H1 (cell line): ENCODE measurements at regions not wholly inside any gene's neighbourhood (a gene's known extent, or its start where the extent isn't known, plus 50 kb on each side); places are given as distances from the start of the nearest gene placed in this dataset.

Experiments used
- CTCF ChIA-PET: fragments of 300-600 bp; sonication (Branson Sonifier 250); formaldehyde crosslinking; loops from one replicate; lab custom pipeline; 2021; ENCODE audit not compliant: partially characterized antibody; lab: Charles Lee
- POLR2A ChIA-PET: fragments of 300-600 bp; sonication (Branson Sonifier 250); formaldehyde crosslinking; loops from one replicate; lab custom pipeline; 2021; ENCODE audit warnings: inconsistent platforms; ENCODE audit not compliant: partially characterized antibody; lab: Charles Lee
- DNase-seq, 2 experiments: peaks; one replicate each; pipeline versions ENCODE4 v3.0.0 to v3.0.0-alpha.2; 2010 to 2022; ENCODE audit warnings: low spot score in 2 of 2, low read depth in 1 of 2, mixed read lengths in 1 of 2
- FAIRE-seq: peaks from 2 replicates; lab custom pipeline; 2011; peaks lifted over from hg19 to GRCh38; lab: Jason Lieb, UNC
- H2AFZ ChIP-seq: 2 replicates; pipeline ENCODE4 v1.8.1; 2012; ENCODE audit warnings: low read length, inconsistent platforms
- H2AK5ac ChIP-seq: 2 replicates; pipeline ENCODE4 v1.6.1; 2013; ENCODE audit warnings: low read depth, low read length
- H2BK120ac ChIP-seq: replicated peaks from 2 replicates; pipeline ENCODE3; 2013; ENCODE audit warnings: low read depth, low read length, inconsistent platforms
- H2BK12ac ChIP-seq: 2 replicates; pipeline ENCODE4 v1.6.1; 2013; ENCODE audit warnings: low read depth, low read length
- H2BK15ac ChIP-seq: 2 replicates; pipeline ENCODE4 v1.6.1; 2013; ENCODE audit warnings: low read length
- H2BK20ac ChIP-seq: 2 replicates; pipeline ENCODE4 v1.6.1; 2013; ENCODE audit warnings: low read length
- H2BK5ac ChIP-seq: 2 replicates; pipeline ENCODE4 v1.6.1; 2013; ENCODE audit warnings: low read depth, low read length
- H3K14ac ChIP-seq: 2 replicates; pipeline ENCODE4 v1.6.1; 2013; ENCODE audit warnings: inconsistent platforms; ENCODE audit not compliant: insufficient read length
- H3K18ac ChIP-seq: 2 replicates; pipeline ENCODE4 v1.6.1; 2013; ENCODE audit warnings: low read length; ENCODE audit errors: extremely low read depth
- H3K23ac ChIP-seq: 2 replicates; pipeline ENCODE4 v1.6.1; 2013; ENCODE audit warnings: inconsistent platforms; ENCODE audit not compliant: insufficient read length
- H3K23me2 ChIP-seq: 2 replicates; pipeline ENCODE4 v1.6.1; 2013; ENCODE audit warnings: low read depth, low read length
- H3K27ac ChIP-seq: 2 replicates; pipeline ENCODE4 v1.6.1; 2011; ENCODE audit warnings: low read depth, low read length, inconsistent platforms
- H3K27me3 ChIP-seq, 4 experiments: replicated peaks in 1 of 4; 1 replicate in 1 of 4; 2 replicates in 3 of 4; pipeline versions ENCODE4 v1.6.1 to v1.8.1; 2011 to 2013; ENCODE audit warnings: low read length in 3 of 4, mild to moderate bottlenecking in 3 of 4, inconsistent platforms in 2 of 4, mixed read lengths in 2 of 4, moderate library complexity in 1 of 4; ENCODE audit not compliant: control insufficient read depth in 3 of 4, insufficient read depth in 3 of 4; ENCODE audit errors: extremely low read depth in 1 of 4
- H3K36me3 ChIP-seq, 4 experiments: 2 replicates each; pipeline versions ENCODE4 v1.6.1 to v1.8.1; 2011 to 2013; ENCODE audit warnings: mild to moderate bottlenecking in 4 of 4, low read length in 3 of 4, moderate library complexity in 2 of 4, control low read depth in 1 of 4, inconsistent platforms in 1 of 4; ENCODE audit not compliant: insufficient read depth in 4 of 4, control insufficient read depth in 2 of 4
- H3K4ac ChIP-seq: replicated peaks from 2 replicates; pipeline ENCODE3; 2013; ENCODE audit warnings: low read length, low read depth, mixed read lengths, inconsistent platforms; ENCODE audit not compliant: insufficient read length
- H3K4me1 ChIP-seq, 4 experiments: replicated peaks in 1 of 4; 1 replicate in 1 of 4; 2 replicates in 3 of 4; pipeline versions ENCODE4 v1.6.1 to v1.8.1; 2011 to 2013; ENCODE audit warnings: low read length in 3 of 4, inconsistent platforms in 2 of 4, mixed read lengths in 1 of 4; ENCODE audit not compliant: insufficient read depth in 4 of 4, control insufficient read depth in 3 of 4
- H3K4me2 ChIP-seq, 2 experiments: 2 replicates each; pipeline versions ENCODE4 v1.6.1 to v1.8.1; 2011 to 2013; ENCODE audit warnings: low read depth in 2 of 2, low read length in 2 of 2, control low read depth in 1 of 2, inconsistent platforms in 1 of 2, mild to moderate bottlenecking in 1 of 2; ENCODE audit not compliant: insufficient read depth in 1 of 2
- H3K4me3 ChIP-seq, 4 experiments: fragments of 200-600, 300-600 bp in 1 of 4; sonication (generic), shearing (Covaris generic), sonication (Bioruptor Twin) in 1 of 4; 2 replicates each; pipeline versions ENCODE4 v1.5.1 to v1.8.1; 2011 to 2016; ENCODE audit warnings: low read length in 4 of 4, low read depth in 3 of 4, control low read depth in 2 of 4, inconsistent platforms in 2 of 4, mild to moderate bottlenecking in 2 of 4, mixed read lengths in 1 of 4, moderate library complexity in 1 of 4; ENCODE audit not compliant: insufficient read depth in 2 of 4; ENCODE audit errors: extremely low read depth in 1 of 4
- H3K56ac ChIP-seq: replicated peaks from 2 replicates; pipeline ENCODE3; 2013; ENCODE audit warnings: low read depth, mild to moderate bottlenecking, mixed read lengths, low read length, inconsistent platforms; ENCODE audit not compliant: insufficient read length
- H3K79me1 ChIP-seq: 2 replicates; pipeline ENCODE4 v1.6.1; 2013; ENCODE audit warnings: low read depth, low read length, control low read depth
- H3K79me2 ChIP-seq, 2 experiments: 2 replicates each; pipeline versions ENCODE4 v1.6.1 to v1.8.1; 2012 to 2013; ENCODE audit warnings: low read length in 2 of 2, mild to moderate bottlenecking in 2 of 2, inconsistent platforms in 1 of 2; ENCODE audit not compliant: insufficient read depth in 2 of 2, control insufficient read depth in 1 of 2
- H3K9ac ChIP-seq, 4 experiments: replicated peaks in 1 of 4; 1 replicate in 1 of 4; 2 replicates in 3 of 4; pipeline versions ENCODE4 v1.6.1 to v1.8.1; 2011 to 2013; ENCODE audit warnings: low read depth in 3 of 4, low read length in 3 of 4, control low read depth in 2 of 4, mild to moderate bottlenecking in 2 of 4, moderate library complexity in 2 of 4, inconsistent platforms in 1 of 4; ENCODE audit errors: extremely low read depth in 1 of 4
- H3K9me3 ChIP-seq, 2 experiments: 2 replicates each; pipeline versions ENCODE4 v1.6.1 to v1.8.1; 2012 to 2013; ENCODE audit warnings: mild to moderate bottlenecking in 2 of 2, moderate library complexity in 2 of 2, control low read depth in 1 of 2, inconsistent platforms in 1 of 2, low read depth in 1 of 2, low read length in 1 of 2, mixed read lengths in 1 of 2; ENCODE audit not compliant: insufficient read depth in 2 of 2
- H4K20me1 ChIP-seq, 2 experiments: replicated peaks in 1 of 2; 2 replicates each; pipeline versions ENCODE3 to v1.8.1; 2011 to 2013; ENCODE audit warnings: inconsistent platforms in 2 of 2, low read length in 2 of 2, mild to moderate bottlenecking in 1 of 2; ENCODE audit not compliant: insufficient read depth in 2 of 2, control insufficient read depth in 1 of 2
- H4K5ac ChIP-seq: 2 replicates; pipeline ENCODE4 v1.6.1; 2013; ENCODE audit warnings: low read length, low read depth, mixed read lengths, inconsistent platforms; ENCODE audit not compliant: insufficient read length
- H4K8ac ChIP-seq: 2 replicates; pipeline ENCODE4 v1.8.0; 2013; ENCODE audit warnings: mild to moderate bottlenecking, moderate library complexity, low read length, inconsistent platforms; ENCODE audit not compliant: insufficient read depth; ENCODE audit errors: extremely low read depth
- H4K91ac ChIP-seq: replicated peaks from 2 replicates; pipeline ENCODE3; 2013; ENCODE audit warnings: low read length, mixed read lengths, inconsistent platforms; ENCODE audit not compliant: insufficient read length
- BCL11A ChIP-seq, 2 experiments: IDR thresholded peaks; one replicate each; pipeline ENCODE4 v1.6.1; 2011; ENCODE audit warnings: low read depth in 2 of 2, low read length in 2 of 2, mild to moderate bottlenecking in 2 of 2
- BRCA1 ChIP-seq: IDR thresholded peaks from 2 replicates; pipeline ENCODE4 v1.6.1; 2012; ENCODE audit warnings: low read depth, low read length, improper control_type of control experiment
- GTF2F1 ChIP-seq: IDR thresholded peaks from 2 replicates; pipeline ENCODE4 v1.6.1; 2012; ENCODE audit warnings: low read depth, low read length, improper control_type of control experiment, borderline replicate concordance
- SRF ChIP-seq: IDR thresholded peaks from 2 replicates; pipeline ENCODE4 v1.6.1; 2011; ENCODE audit warnings: mild to moderate bottlenecking, low read depth, low read length, moderate library complexity
- ZNF274 ChIP-seq: IDR thresholded peaks from 2 replicates; pipeline ENCODE4 v1.7.0; 2012; ENCODE audit warnings: low read length, borderline replicate concordance; ENCODE audit errors: extremely low read depth
- WGBS, 2 experiments: shearing (Covaris generic) in 1 of 2; methylation state at CpG; one replicate each; pipeline versions ENCODE4 v1.1.6 to v1.1.7; 2013 to 2015; ENCODE audit warnings: low lambda C conversion rate in 2 of 2, mixed read lengths in 2 of 2, inconsistent platforms in 1 of 2, low coverage in 1 of 2, missing lambda C conversion rate in 1 of 2; ENCODE audit not compliant: insufficient replicate concordance in 2 of 2, insufficient coverage in 1 of 2, insufficient read length in 1 of 2; ENCODE audit errors: extremely low coverage in 1 of 2, missing lambda C conversion rate in 1 of 2; 5-methylcytosine and 5-hydroxymethylcytosine counted together

- Histone ChIP-seq H3K4me3 (no peak overlapping the region), H3K23ac (no peak overlapping the region), H4K20me1 (no peaks in the 10 kb centered on the region), H3K4me2 (no peak overlapping the region), H3K14ac (no peak overlapping the region), H3K23me2 (no peaks in the 10 kb centered on the region), H3K56ac (no peak overlapping the region), H2BK15ac (no peak overlapping the region), H3K27me3 (no peaks in the 10 kb centered on the region), H2BK20ac (no peak overlapping the region), H4K8ac (no peak overlapping the region), H3K18ac (no peak overlapping the region), H2BK5ac (no peak overlapping the region), H2AK5ac (no peak overlapping the region), H4K91ac (no peak overlapping the region), H3K9ac (no peak overlapping the region), H3K27ac (no peak overlapping the region), H4K5ac (no peak overlapping the region), H3K9me3 (no peaks in the 10 kb centered on the region), H3K4ac (no peak overlapping the region), H2AFZ (no peak overlapping the region), H3K36me3 (no peaks in the 10 kb centered on the region), H3K79me1 (no peaks in the 10 kb centered on the region), H3K4me1 (no peaks in the 10 kb centered on the region), H2BK120ac (no peak overlapping the region), H2BK12ac (no peak overlapping the region), H3K79me2 (no peaks in the 10 kb centered on the region)
- ChIA-PET CTCF (interaction anchor here (1.0 to 1.6 kb wide), 2 partner anchors 126 to 413 kb away, joined by 3 read pairs; no protein-coding TSS in a partner anchor), POLR2A (interaction anchor here (0.6 to 1.1 kb wide), 2 partner anchors 28 to 94 kb away, joined by 3 read pairs; no protein-coding TSS in a partner anchor)
- DNase-seq = no peak
- FAIRE-seq = no peak
- WGBS, 2 experiments = 68% methylated on average over 2 of the region's 2 CpGs; no CpG with 5 or more reads in 1 of the 2 experiments
- no peak for TF ChIP-seq BCL11A (IDR thresholded peaks at IDR 0.05; ENCODE audit: low read depth in 2 of 2, low read length in 2 of 2)
- no peak for TF ChIP-seq GTF2F1
- TF ChIP-seq BRCA1 = no peak
- TF ChIP-seq SRF = no peak
- TF ChIP-seq ZNF274 = no peak
These were observed 209.3 kb downstream of the TLE3 start for GRCh38 chr15:69888406-69888805.
